Small intestine (tissue), 7 donors: ENCODE measurements at regions not wholly inside any gene's neighbourhood (a gene's known extent, or its start where the extent isn't known, plus 50 kb on each side); places are given as distances from the start of the nearest gene placed in this dataset.

Experiments used
- DNase-seq, 2 donors: peaks; one replicate each; pipeline versions ENCODE4 v3.0.0 to v3.0.0-alpha.2; 2013
- FAIRE-seq: peaks from 2 replicates; lab custom pipeline; 2012; peaks lifted over from hg19 to GRCh38; lab: Jason Lieb, UNC
- H3K27ac ChIP-seq, 3 donors: one replicate each; pipeline ENCODE4 v1.5.1; 2013; ENCODE audit warnings: low read length in 2 of 3, mild to moderate bottlenecking in 2 of 3, control low read depth in 1 of 3, inconsistent platforms in 1 of 3, low read depth in 1 of 3, moderate library complexity in 1 of 3
- H3K27me3 ChIP-seq, 3 donors: one replicate each; pipeline ENCODE4 v1.6.1; 2013; ENCODE audit warnings: low read length in 3 of 3, inconsistent platforms in 1 of 3; ENCODE audit not compliant: control insufficient read depth in 3 of 3, insufficient read depth in 3 of 3
- H3K36me3 ChIP-seq, 3 donors: one replicate each; pipeline ENCODE4 v1.6.1; 2013; ENCODE audit warnings: low read length in 3 of 3, inconsistent platforms in 1 of 3, low read depth in 1 of 3, mild to moderate bottlenecking in 1 of 3, moderate library complexity in 1 of 3; ENCODE audit not compliant: control insufficient read depth in 3 of 3, insufficient read depth in 2 of 3
- H3K4me1 ChIP-seq, 3 donors: one replicate each; pipeline ENCODE4 v1.6.1; 2013; ENCODE audit warnings: low read length in 2 of 3, inconsistent platforms in 1 of 3, low read depth in 1 of 3, mild to moderate bottlenecking in 1 of 3, moderate library complexity in 1 of 3; ENCODE audit not compliant: control insufficient read depth in 3 of 3, insufficient read depth in 2 of 3
- H3K4me3 ChIP-seq, 3 donors: one replicate each; pipeline ENCODE4 v1.5.1; 2013; ENCODE audit warnings: low read length in 3 of 3, control low read depth in 1 of 3, inconsistent platforms in 1 of 3, low read depth in 1 of 3, mild to moderate bottlenecking in 1 of 3, moderate library complexity in 1 of 3
- H3K9me3 ChIP-seq, 2 donors: one replicate each; pipeline ENCODE4 v1.6.1; 2013; ENCODE audit warnings: low read depth in 1 of 2, low read length in 1 of 2; ENCODE audit not compliant: control insufficient read depth in 2 of 2, insufficient read depth in 1 of 2
- WGBS, 3 donors: extraction: QIAGEN DNeasy Blood & Tissue Kit; methylation state at CpG; one replicate each; pipeline ENCODE4 v1.1.7; 2013; 5-methylcytosine and 5-hydroxymethylcytosine counted together
- donor health status: healthy with polysubstance abuse.
- donor health status: control.
- donor health status: control.
- donor health status: Bipolar disorder and iron deficiency.
- donor health status: healthy.

- 55 to 58% (median 57%) methylated on average over 4 of the region's 4 CpGs for WGBS, 3 donors
- no peak overlapping the region for H3K4me3 ChIP-seq
- FAIRE-seq (no peak), DNase-seq (no peak)
- peaks cover 4 to 39% of the 10 kb centered on the region in 2 donors for H3K9me3 ChIP-seq
- no peaks in the 10 kb centered on the region for H3K36me3 ChIP-seq
- H3K4me1 ChIP-seq, result no peaks in the 10 kb centered on the region
- H3K27me3 ChIP-seq, result no peaks in the 10 kb centered on the region
- H3K27ac ChIP-seq, result no peak overlapping the region
Measured at GRCh38 chr16:35642322-35642835, 2183.0 kb downstream of the TP53TG3F start.

GRCh38 chr16:35651841-35652240 lies 2192.4 kb downstream of the TP53TG3F start:
- H3K27ac ChIP-seq, result no peak overlapping the region
- 62 to 76% (median 70%) methylated on average over 1 of the region's 1 CpG for WGBS, 3 donors
- H3K4me1 ChIP-seq, result no peaks in the 10 kb centered on the region
- H3K4me3 ChIP-seq, result no peak overlapping the region
- no peaks in the 10 kb centered on the region for H3K36me3 ChIP-seq
- no peak for FAIRE-seq
- no peaks in the 10 kb centered on the region for H3K27me3 ChIP-seq
- no peak for DNase-seq
- no peaks in the 10 kb centered on the region for H3K9me3 ChIP-seq

- Histone ChIP-seq H3K4me3 (no peak overlapping the region), H3K36me3 (no peaks in the 10 kb centered on the region), H3K27me3 (no peaks in the 10 kb centered on the region), H3K4me1 (no peaks in the 10 kb centered on the region), H3K27ac (no peak overlapping the region), H3K9me3 (peaks cover 0 to 6% of the 10 kb centered on the region in 2 donors)
- no peak for DNase-seq
- FAIRE-seq, result no peak
- 72 to 89% (median 75%) methylated on average over 3 of the region's 3 CpGs for WGBS, 3 donors
Measured at GRCh38 chr16:35664091-35664693, 2204.8 kb downstream of the TP53TG3F start.

GRCh38 chr16:35685085-35685484 lies 2225.7 kb downstream of the TP53TG3F start:
- 66 to 76% (median 67%) methylated on average over 4 of the region's 4 CpGs for WGBS, 3 donors
- Histone ChIP-seq H3K4me1 (no peaks in the 10 kb centered on the region), H3K36me3 (no peaks in the 10 kb centered on the region), H3K27ac (no peak overlapping the region), H3K27me3 (no peaks in the 10 kb centered on the region), H3K4me3 (no peak overlapping the region), H3K9me3 (peaks cover 0 to 23% of the 10 kb centered on the region in 2 donors)
- no peak for FAIRE-seq
- no peak for DNase-seq

GRCh38 chr16:35686595-35686994 lies 2227.2 kb downstream of the TP53TG3F start:
- DNase-seq (no peak), FAIRE-seq (no peak)
- H3K27ac ChIP-seq, result no peak overlapping the region
- no peaks in the 10 kb centered on the region for H3K27me3 ChIP-seq
- H3K36me3 ChIP-seq, result no peaks in the 10 kb centered on the region
- WGBS, 3 donors, result 94 to 95% (median 94%) methylated on average over 3 of the region's 3 CpGs
- H3K9me3 ChIP-seq, result peaks cover 3 to 27% of the 10 kb centered on the region in 2 donors
- H3K4me1 ChIP-seq, result no peaks in the 10 kb centered on the region
- no peak overlapping the region for H3K4me3 ChIP-seq

- DNase-seq (no peak), FAIRE-seq (no peak)
- Histone ChIP-seq H3K4me1 (no peaks in the 10 kb centered on the region), H3K27me3 (no peaks in the 10 kb centered on the region), H3K4me3 (no peak overlapping the region), H3K36me3 (no peaks in the 10 kb centered on the region), H3K27ac (no peak overlapping the region), H3K9me3 (peaks cover 3 to 28% of the 10 kb centered on the region in 2 donors)
- 68 to 70% (median 68%) methylated on average over 7 of the region's 7 CpGs for WGBS, 3 donors
Measured at GRCh38 chr16:35687071-35687470, 2227.7 kb downstream of the TP53TG3F start.

GRCh38 chr16:35687781-35688180 lies 2228.4 kb downstream of the TP53TG3F start:
- WGBS, 3 donors, result 42 to 52% (median 51%) methylated on average over 5 of the region's 5 CpGs
- no peak for DNase-seq
- Histone ChIP-seq H3K4me3 (no peak overlapping the region), H3K27me3 (no peaks in the 10 kb centered on the region), H3K4me1 (no peaks in the 10 kb centered on the region), H3K36me3 (no peaks in the 10 kb centered on the region), H3K27ac (no peak overlapping the region), H3K9me3 (peaks cover 3 to 30% of the 10 kb centered on the region in 2 donors)
- no peak for FAIRE-seq

GRCh38 chr16:35689764-35690163 lies 2230.4 kb downstream of the TP53TG3F start:
- Histone ChIP-seq H3K4me1 (no peaks in the 10 kb centered on the region), H3K27me3 (no peaks in the 10 kb centered on the region), H3K4me3 (no peak overlapping the region), H3K9me3 (peaks cover 3 to 34% of the 10 kb centered on the region in 2 donors), H3K36me3 (no peaks in the 10 kb centered on the region), H3K27ac (no peak overlapping the region)
- FAIRE-seq (no peak), DNase-seq (no peak)
- WGBS, 3 donors, result 81 to 89% (median 85%) methylated on average over 7 of the region's 7 CpGs

- peaks cover 3 to 29% of the 10 kb centered on the region in 2 donors for H3K9me3 ChIP-seq
- H3K27ac ChIP-seq, result no peak overlapping the region
- H3K4me3 ChIP-seq, result no peak overlapping the region
- DNase-seq, result no peak
- no peak for FAIRE-seq
- 75 to 77% (median 75%) methylated on average over 8 of the region's 8 CpGs for WGBS, 3 donors
- no peaks in the 10 kb centered on the region for H3K27me3 ChIP-seq
- no peaks in the 10 kb centered on the region for H3K36me3 ChIP-seq
- H3K4me1 ChIP-seq, result no peaks in the 10 kb centered on the region
Measured at GRCh38 chr16:35690413-35690812, 2231.0 kb downstream of the TP53TG3F start.
